Midbrain (tissue), 1 donor: ENCODE measurements at regions not wholly inside any gene's neighbourhood (a gene's known extent, or its start where the extent isn't known, plus 50 kb on each side); places are given as distances from the start of the nearest gene placed in this dataset.
"Not testable (repeated sequence)": the region's sequence is repeated elsewhere in the genome, so short reads cannot be mapped to it uniquely, and the experiment has no call there.

Experiments
- DNase-seq: peaks from one replicate; lab custom pipeline; 2025; lab: John Stamatoyannopoulos, UW

DNA sequence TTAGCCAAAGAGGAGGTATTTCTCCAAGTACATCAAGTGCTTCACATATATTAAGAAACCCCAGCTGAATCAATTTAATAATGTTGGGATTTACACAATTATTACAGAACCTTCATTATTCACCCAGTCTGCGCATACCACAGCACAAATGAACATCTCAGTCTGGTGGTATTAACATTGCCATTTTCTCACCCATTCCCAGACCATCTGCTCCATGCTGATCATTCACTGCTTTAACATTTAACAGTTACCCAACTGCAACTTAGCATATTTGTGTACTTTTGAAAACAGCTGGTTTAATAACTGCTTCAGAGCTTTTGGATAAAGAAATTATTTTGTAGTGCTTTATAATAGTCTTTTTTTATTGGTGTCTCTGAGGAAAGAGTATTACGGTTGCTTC is 1072.1 kb downstream of the NXPH1 start:
- DNase-seq = no peak

DNA sequence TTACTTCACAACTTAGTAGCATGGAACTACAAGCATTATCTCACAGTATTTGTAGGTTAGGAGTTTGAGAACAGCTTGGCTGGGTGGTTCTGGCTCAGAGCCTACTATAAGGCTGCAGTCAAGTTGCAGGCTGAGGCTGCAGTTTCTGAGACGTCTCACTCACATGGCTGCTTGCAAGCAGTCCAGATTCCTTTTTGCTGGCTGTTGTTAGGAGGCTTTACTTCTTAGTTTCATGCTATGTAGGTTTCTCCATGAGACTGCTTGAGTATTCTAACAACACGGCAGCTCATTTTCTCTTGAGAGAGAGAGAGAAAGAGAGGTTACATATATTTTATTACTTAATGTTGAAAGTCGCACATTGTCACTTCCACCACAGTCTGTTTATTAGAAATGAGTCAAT is 1073.9 kb downstream of the NXPH1 start:
- DNase-seq = no peak

DNA sequence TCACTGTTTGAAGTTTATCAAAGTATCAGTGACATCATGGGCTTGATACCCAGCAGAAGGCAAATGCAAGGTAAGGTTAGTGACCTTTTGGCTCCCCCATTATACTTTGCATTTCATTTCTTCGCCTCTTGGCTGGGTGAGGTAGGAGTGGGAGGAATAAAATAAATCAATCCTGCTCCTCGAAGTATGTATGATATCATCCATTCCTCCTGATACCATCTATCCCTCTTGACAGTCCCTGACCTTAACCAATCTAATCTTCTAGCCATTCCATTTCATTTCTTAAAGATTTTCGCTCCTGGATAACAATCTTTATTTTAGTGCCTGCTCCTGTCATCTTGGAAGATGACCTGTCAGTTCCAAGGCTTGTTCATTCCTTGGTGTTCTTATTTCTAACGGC is 1083.3 kb downstream of the NXPH1 start:
- DNase-seq = no peak

DNA sequence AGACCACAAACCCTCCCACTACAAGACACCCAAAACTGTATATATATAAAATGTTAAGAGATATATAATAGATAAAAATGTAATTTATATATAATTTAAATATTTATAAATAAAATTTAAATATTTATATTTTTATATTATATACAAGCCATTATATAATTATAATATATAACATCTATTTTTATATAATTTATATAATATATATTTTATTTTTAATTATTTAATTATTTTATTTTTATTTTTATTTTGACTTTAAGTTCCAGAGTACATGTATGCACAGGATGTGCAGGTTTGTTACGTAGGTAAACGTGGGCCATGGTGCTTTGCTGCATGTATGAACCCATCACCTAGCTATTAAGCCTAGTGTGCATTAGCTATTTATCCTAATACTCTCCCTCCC is 1090.2 kb downstream of the NXPH1 start:
- DNase-seq = no peak

DNA sequence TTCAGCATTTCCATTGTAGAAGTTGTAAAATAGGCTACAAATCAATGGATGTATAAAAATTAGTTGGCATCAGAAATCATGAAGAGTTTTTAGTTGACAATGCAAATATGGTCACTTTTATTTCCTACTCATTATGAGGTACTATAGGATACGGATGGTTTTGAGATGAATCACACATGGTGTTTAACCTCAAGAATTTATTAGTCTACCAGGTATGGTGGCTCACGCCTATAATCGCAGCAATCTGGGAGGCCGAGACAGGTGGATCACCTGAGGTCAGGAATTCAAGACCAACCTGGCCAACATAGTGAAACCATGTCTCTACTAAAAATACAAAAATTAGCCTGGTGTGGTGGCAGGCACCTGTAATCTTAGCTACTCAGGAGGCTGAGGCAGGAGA is 1119.0 kb downstream of the NXPH1 start:
- DNase-seq = not testable (repeated sequence)

DNA sequence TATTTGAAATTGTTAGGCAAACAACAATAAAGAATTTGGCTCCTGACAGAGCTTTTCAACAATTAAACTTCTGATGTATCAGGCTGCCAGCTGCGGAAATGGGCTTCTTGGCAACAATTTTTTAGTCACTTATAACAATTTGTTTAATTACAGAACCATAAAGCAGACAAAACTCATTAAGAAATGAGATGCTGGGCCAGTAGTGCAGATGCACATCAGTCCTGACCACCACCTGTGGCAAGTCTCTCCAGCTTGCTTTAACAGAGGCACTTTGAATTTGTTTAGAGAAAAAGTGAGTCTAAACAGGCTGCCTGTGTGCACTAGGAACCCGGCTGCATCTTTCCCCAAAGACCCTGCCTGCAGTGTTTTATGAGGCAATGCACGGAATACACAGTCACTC is 1124.4 kb downstream of the NXPH1 start:
- DNase-seq = no peak

DNA sequence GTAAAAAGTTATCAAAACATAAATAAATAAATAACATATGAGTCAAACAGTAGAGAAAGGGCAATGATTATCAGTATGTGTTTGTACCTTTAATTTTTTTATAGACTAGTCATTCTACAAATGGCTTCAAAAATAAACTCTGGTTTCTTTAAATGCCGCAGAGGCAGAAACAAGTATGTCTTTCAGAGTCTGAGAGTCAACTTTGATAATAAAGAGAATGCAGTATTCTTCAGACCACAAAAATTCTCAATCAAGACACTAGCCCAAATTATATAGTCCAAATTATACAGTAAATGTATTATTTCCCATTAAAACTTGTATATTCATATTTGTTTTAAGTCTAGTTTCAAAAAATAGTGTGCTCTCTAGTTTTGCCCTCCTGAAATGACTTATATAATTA is 1142.3 kb downstream of the NXPH1 start:
- DNase-seq = no peak

DNA sequence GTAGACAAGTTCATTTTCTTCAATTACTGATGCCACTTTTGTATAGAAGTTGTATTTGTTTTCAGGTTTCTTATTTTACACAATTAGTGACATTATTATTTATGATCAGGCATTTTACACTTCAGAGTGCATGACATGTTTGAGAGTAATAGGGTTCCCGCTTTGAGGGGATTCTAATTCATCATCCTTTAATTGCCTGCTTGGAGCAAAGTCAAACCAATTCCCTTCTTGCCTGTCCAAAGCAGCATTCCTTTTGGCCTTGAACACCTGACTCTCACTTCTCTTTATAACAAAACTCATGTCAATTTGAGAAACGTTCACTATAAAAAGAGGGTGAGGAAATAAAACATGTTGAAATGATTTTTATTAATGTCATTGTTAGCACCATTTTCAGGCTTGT is 1149.4 kb downstream of the NXPH1 start:
- no peak for DNase-seq

DNA sequence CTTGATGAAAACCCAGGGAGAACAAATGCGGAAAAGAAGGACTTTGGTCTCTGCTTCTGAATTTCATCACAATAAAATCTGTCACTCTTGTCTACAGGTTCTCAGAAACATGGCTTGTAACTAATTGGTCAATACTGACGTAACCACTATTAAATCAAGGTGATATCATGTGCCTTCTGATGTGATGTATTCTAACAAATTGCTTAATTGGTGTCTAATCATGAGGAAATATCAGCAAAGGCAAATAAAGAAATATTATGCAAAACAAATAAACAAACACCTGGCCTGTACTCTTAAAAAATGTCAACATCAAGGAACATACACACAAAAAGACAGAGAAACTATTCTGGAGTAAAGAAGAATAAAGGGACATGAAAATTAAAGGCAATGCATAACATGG is 1165.0 kb downstream of the NXPH1 start:
- DNase-seq = no peak

DNA sequence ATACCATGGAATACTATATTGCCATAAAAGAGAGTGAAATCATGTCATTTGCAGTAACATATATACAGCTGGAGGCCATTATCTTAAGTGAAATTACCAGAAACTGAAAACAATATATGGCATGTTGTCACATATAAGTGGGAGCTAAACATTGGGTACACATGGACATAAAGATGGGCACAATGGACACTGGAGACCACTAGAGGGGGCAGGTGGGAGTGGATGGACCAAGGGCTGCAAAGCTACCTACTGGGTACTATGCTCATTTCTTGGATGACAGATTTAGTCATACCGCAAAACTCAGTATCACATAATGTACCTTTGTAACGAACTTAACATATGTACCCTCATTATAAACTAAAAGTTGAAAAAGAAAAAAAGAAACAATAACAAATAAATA is 1167.6 kb downstream of the NXPH1 start:
- DNase-seq = no peak

DNA sequence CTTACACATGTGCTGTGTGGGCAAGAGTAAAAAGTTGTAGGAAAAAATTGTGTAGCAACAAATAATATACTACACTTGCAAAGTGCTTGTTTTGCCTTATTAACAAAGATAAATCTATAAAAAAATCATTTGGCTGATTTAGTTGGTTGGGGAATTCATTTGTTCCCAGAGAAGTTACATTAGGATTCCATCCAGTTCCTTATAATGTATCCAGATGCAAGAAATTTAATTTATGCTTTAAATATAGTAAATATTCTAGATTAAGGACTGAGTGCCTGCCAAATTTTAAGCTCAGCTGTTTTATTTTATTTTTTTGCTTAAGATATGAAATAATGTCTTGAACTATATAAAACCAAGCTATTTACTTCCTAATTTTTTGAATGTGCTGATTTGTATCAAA is 1169.9 kb downstream of the NXPH1 start:
- no peak for DNase-seq

DNA sequence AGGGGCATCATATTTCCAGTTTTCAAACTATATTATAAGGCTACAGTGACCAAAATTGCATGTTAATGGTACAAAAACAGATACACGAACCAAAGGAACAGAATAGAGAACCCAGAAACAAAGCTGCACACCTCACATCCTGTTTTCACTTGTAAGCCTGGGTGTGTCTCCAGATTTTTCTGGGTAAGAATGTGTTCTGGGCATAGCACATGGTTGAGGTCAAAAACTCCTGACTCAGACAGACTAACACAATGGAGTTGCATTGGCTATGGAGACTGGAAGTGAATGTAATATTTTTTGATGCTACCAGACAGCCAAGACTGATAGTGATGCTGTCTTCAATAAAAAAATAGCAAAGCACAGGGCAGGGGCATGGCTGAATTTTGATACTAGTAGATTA is 1175.2 kb downstream of the NXPH1 start:
- DNase-seq = no peak

DNA sequence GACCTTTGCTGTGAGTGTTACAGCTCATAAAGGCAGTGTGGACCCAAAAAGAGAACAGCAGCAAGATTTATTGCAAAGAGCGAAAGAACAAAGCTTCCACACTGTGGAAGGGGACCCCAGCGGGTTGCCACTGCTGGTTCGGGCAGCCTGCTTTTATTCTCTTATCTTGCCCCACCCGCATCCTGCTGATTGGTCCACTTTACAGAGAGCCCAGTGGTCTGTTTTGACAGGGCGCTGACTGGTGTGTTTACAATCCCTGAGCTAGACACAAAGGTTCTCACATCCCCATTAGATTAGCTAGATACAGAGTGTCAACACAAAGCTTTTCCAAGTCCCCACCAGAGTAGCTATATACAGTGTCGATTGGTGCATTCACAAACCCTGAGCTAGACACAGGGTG is 1187.5 kb downstream of the NXPH1 start:
- not testable (repeated sequence) for DNase-seq

DNA sequence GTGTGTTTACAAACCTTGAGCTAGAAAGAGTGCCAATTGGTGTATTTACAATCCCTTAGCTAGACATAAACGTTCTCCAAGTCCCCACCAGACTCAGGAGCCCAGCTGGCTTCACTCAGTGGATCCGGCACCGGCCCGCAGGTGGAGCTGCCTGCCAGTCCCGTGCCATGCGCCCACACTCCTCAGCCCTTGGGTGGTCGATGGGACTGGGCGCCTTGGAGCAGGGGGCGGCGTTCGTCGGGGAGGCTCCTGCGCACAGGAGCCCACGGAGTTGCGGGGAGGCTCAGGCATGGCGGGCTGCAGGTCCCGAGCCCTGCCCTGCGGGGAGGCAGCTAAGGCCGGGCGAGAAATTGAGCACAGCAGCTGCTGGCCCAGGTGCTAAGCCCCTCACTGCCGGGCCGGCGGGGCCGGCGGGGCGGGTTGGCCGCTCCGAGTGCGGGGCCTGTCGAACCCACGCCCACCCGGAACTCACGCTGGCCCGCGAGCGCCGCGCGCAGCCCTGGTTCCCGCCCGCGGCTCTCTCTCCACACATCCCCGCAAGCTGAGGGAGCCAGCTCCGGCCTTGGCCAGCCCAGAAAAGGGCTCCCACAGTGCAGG is 1188.0 kb downstream of the NXPH1 start:
- DNase-seq = not testable (repeated sequence)

DNA sequence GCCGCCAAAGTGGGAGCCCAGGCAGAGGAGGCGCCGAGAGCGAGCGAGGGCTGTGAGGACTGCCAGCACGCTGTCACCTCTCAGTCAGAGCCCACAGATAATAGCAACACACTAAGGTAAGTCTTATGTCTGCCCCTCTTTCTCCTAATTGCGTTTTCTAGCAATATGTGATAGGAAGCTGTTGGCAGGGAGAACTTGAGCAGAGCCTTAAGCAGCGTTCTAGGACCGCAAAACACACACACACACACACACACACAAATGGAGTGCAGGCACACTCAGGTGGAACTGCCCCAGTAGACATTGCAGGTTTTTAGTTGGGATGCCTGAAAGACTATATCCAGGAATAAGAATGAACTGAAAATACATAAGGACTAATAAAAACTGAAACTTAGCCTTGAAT is 1188.5 kb downstream of the NXPH1 start:
- DNase-seq = no peak

DNA sequence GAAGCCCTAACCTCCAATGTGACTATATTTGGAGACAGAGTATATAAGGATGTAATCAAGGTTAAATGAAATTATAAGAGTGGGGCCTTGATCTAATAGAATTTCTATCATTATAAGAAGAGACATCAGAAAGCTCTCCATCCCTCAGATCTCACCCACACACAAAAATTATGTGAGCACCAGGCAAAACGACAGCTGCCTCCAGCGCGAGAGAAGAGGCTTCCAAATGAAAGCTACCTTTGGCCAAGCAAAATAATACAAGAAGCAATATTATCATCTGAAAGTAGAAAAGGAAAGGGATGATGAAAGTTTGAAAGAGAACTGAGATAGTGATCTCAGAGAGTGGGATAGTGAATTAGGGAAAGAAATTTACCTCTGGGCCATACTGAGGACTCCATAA is 1192.5 kb downstream of the NXPH1 start:
- no peak for DNase-seq

DNA sequence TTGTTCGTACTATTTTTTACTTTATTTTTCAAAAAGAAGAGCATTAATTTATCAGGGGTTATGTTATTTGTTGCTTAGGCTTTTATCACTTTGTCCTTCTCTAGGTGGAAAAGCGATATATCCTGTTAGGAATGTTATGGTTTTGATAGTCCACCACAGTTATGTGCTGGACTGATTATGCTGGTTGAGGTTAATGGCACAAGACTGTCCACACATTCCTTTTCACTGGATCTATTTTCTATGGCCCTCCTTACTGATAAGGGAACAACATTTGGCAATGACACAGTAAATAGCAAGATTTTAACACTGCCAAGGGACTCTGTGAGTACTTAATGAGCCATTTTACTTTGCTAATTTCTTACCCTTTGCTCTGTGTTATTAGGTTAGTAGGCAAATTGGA is 1212.3 kb downstream of the NXPH1 start:
- DNase-seq = no peak

DNA sequence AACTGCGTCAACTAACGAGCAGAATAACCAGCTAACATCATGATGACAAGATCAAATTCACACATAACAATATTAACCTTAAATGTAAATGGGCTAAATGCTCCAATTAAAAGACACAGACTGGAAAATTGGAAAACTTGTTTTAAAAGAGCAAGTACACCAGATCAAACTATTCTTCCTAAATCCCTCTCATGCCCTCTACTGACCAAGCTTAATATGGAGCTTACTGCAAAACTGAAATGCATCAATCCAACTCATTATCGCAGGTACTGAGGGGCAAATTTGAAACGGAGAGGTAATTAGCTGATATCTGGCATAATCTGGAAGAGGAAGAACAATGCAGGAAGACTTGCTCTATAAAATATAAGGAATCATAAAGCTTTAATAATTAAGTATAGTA is 1223.8 kb downstream of the NXPH1 start:
- no peak for DNase-seq

DNA sequence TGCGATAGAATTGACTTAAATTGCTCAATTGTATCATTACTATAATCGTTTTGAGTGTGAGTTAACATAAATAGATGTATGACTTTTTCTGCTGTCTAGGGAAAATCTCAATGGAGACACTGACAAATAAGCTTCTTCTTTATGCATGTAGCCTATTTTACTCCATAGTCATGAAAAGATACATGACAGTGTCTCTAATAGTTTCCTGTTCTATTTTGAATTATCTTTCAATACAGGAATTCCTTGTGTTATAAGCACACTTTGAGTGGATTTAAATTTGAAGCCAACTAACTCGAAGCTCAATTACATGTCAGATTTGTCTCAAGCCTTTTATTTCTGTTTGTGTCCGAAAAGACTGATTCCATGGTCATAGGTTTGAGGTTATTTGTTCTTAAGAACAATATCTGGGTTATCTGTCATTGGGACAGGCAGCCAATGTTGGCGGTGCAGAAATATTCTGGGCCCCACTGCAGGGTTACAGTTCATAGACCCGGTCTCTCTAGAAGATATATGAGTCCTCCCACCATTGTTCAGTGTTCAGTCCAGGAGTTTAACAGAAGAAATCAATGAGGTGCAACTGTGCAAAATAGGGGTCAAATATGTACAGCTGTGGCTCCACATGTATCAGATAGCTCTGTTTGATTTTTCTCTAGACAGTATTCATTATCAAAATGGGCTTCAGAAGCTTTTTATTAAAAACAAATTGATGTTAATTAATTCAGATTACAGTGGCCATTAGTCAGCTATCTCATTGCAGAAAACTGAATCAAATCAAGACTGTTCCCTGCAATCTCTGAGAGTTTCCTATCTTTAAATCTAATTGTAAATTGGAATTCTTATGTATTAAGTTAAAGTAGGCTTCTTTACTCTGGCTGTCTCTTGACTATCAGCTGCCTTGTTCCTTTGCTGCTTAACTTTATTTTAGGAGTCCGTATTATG is 1238.8 kb downstream of the NXPH1 start:
- DNase-seq = no peak

DNA sequence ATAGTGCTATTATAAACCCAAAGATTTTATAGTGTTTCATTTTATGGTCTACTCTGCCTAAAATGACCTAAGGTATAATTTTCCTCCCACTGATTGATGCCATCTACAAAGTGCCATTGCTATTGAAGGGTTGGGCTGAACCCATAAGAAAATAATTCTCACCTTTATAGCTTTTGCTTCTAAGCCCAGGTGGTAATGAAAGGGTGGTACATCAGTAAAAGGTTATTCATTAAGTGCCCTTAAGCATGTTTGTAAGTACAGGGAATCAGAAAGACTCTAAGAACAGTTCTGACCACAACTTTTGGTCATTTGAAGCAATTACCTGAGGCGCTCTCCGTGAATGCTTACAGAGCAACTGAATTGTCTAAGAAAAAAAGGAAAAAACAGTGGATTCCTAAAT is 1247.3 kb downstream of the NXPH1 start:
- no peak for DNase-seq

DNA sequence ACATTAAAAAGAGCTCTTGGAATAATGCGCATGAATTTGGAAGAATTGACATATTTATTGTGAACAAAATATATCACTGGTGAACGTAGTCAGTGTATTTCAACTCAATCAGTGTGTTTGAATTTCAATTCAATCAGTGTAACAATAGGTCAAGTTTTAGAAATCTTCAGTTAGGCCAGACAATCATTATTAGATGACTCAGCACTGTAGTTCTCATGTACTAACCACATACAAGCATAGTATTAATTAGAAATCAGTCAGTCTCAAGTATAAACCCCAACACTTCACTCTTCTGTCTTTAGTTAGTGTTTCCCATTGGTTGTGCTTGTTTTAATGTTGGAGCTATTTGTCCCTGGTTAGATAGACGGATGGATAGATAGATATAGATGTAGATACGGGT is 1247.9 kb downstream of the NXPH1 start:
- DNase-seq = no peak

DNA sequence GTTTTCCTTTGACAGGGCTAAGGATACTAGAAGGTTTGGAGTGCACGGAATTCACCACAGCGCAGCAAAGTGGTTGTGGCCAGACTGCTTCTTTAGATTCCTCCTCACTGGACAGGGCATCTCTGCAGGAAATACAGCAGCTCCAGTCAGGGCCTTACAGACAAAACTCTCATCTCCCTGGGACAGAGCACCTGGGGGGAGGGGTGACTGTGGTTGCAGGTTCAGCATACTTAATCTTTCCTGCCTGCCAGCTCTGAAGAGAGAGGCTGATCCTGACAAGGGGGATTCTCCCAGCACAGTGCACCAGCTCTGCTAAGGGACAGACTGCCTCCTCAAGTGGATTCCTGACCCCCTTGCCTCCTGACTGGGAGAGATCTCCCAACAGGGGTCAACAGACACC is 1257.9 kb downstream of the NXPH1 start:
- no peak for DNase-seq

DNA sequence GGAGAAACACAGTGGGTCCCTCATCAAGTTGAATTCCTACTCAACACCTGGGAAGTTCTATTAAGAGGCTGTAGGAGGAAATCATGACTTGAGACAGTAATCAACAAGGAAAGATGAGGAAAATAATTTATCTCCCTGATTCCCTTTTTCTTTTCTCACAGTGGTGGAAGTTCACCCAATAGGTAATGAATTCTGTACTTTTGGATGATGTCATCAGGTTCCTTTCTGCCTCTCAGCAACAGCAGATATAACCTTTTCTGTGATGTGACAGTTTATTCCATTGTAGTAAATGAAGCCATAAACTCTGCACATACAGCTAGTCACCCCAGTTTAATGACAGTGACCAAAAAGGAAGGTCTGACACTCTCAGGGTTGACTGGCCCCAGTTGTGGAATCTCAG is 1265.0 kb downstream of the NXPH1 start:
- DNase-seq = no peak

DNA sequence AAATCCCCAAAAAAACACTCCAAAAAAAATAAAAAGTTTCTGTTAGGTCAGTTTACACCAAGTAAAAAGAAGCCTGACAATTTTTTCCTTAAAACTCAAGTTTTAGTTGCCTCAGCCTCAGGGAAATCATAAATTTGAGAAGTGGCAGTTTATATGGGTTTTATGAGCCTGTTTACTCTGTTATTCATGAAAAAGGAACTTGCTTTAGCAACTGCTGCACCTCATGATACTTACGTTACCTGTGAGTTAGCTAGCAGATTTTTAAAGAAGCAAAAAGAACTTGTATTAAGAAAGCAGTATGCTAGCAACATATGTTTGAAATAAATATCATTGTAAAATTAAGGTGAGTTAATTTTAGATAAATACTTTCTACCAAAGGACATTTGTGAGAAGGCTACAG is 1264.5 kb upstream of the PHF14 start:
- no peak for DNase-seq
